NCI-H2171 (cell line): ENCODE measurements at regions not wholly inside any gene's neighbourhood (a gene's known extent, or its start where the extent isn't known, plus 50 kb on each side); places are given as distances from the start of the nearest gene placed in this dataset.
"Not testable (repeated sequence)": the region's sequence is repeated elsewhere in the genome, so short reads cannot be mapped to it uniquely, and the experiment has no call there.

Source experiments
- DNase-seq: peaks from one replicate; lab custom pipeline; 2025; lab: John Stamatoyannopoulos, UW

GRCh38 chr9:95581900-95582299, 65.1 kb upstream of the PTCH1 start:
- DNase-seq, result no peak

GRCh38 chr9:95580812-95581761, 64.3 kb upstream of the PTCH1 start:
- peak; percentile 18 for DNase-seq

GRCh38 chr9:95574866-95575553, 58.2 kb upstream of the PTCH1 start:
- DNase-seq, result no peak

- no peak for DNase-seq
Observed at GRCh38 chr9:95574176-95574575, 57.4 kb upstream of the PTCH1 start.

GRCh38 chr9:95573463-95573862, 56.7 kb upstream of the PTCH1 start:
- DNase-seq, result no peak

- DNase-seq, result no peak
Observed at GRCh38 chr9:95572381-95573151, 55.8 kb upstream of the PTCH1 start.

- DNase-seq, result no peak
Observed at GRCh38 chr9:95570646-95571045, 53.9 kb upstream of the PTCH1 start.

- no peak for DNase-seq
Observed at GRCh38 chr9:95570150-95570549, 53.4 kb upstream of the PTCH1 start.

- DNase-seq, result not testable (repeated sequence)
Observed at GRCh38 chr9:95568735-95569134, 52.0 kb upstream of the PTCH1 start.
